Colon (tissue), 2 donors: ENCODE measurements at regions not wholly inside any gene's neighbourhood (a gene's known extent, or its start where the extent isn't known, plus 50 kb on each side); places are given as distances from the start of the nearest gene placed in this dataset.

Source experiments
- FAIRE-seq: peaks from 2 replicates; lab custom pipeline; 2012; peaks lifted over from hg19 to GRCh38; lab: Jason Lieb, UNC
- donor health status: control.
- donor health status: control.

DNA sequence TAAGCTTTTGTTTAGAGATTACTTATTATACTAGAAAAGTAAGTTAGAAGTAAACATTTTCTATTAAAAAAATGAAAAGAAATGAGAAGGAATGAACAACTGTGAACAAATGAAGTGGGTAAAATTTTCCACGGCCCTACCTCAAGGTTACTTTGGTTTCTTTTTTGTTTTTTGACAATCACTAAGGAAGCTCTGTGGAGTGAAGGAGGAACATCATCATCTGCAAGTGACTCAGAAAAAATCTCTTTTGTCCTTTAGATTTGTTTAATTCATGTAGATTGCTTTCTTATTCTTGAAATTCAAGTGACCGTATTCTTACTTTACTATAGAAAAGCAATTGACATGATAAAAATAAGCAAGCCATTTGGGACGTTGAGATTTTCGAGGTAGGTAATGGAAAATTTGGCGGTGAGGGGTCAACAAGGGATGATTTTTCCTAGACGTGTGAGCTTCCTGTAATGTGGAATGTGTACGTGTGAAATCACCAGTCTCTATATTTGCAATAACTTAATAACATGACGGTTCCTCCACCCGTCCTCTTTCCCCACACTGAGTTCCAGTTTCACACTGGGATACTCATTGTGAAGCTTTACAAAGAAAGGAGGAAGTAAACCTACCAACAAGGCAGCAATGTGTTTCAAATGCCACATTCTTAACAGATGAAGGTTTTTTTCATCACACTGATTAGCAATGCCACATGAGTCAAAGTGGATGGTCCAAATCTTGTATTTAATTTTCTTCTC is 62.3 kb upstream of the EGLN3 start:
- no peak for FAIRE-seq

GRCh38 chr14:34012369-34012768 is 61.5 kb upstream of the EGLN3 start:
- FAIRE-seq = no peak

DNA sequence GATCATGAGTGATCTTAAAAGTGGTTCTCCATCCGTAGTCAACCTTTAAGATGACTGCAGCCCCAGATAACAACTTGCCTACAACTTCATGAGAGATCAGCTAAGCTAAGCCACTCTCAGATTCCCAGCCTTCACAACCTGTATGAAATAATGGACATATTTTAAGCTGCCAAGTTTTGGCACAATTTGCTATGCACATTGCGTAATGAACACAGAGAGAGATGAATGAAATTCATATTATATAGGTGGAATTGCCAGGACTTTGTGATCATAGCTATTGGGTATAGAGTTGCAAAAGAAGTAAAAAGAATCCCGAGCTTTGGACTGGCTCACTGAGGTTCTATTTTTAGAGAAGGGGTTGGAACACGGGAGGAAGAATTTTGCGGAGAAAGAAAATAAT is 59.1 kb upstream of the EGLN3 start:
- no peak for FAIRE-seq

DNA sequence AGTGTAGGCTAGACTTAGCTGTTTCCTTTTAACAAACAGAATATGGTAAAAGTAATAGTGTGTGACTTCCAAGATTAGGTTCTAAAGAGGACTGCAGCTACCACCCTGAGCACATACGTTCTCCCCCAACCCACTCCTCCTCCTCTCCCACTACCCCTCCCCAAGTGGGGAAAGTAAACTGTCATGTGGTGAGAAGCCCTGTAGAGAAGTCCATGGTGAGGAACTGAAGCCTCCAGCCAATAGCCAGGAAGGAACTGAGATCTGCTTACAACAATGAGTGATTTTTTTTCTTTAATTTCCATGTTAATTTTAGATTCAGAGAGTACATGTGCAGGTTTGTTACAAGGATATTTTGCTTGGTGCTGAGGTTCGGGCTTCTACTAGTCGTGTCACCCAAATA is 57.0 kb upstream of the EGLN3 start:
- FAIRE-seq = no peak

- no peak for FAIRE-seq
Observed at GRCh38 chr14:34005901-34006300, 55.0 kb upstream of the EGLN3 start.

- FAIRE-seq = no peak
Observed at GRCh38 chr14:34004881-34005280, 54.0 kb upstream of the EGLN3 start.

DNA sequence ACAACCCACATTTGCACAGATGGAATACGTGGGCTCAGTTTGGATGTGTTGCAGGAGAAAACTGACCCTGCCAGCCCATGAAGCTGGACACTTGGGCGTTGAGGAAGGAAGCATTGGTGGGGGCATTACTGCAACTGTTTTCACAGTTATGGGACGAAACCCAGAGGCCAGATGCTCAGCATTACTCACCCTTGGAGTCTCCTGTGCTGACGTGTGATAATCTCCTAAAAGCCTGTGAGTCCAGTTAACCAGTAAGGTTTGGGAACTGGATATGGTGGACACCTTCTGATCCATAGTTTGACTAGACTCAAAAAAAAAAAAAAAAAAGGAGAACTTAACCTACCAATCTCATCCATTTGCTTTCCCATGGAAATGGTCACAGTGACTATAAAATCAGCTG is 52.8 kb upstream of the EGLN3 start:
- no peak for FAIRE-seq

DNA sequence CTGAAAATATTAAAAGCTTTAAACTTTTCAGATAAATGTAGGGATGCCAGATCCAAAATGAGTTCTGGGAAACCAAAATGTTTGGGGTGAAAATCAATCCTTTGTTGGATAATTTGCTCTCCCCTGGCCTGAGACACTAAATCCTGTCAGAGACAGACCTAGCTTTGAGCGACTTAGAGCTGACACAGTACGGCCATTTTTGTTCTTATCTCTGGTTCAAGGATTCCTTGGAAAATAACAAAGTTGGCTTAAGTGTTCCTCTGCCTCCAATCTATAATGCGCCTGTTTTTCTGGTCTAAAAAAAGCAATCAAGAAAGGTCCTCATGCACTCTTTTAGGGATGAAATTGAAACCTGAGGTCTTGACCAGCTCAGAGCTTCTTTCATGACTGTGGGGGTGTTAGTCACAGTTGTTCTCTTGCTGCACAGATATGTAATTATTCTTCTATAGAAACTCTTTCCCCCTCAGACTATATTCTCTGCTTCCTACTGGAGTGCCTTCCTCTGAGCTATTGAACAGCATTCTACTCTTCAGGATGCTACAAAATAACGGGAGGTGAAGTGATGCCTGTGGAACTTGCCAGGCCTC is 52.3 kb upstream of the EGLN3 start:
- no peak for FAIRE-seq
